ENCODE measurements at regions not wholly inside any gene's neighbourhood (a gene's known extent, or its start where the extent isn't known, plus 50 kb on each side); places are given as distances from the start of the nearest gene placed in this dataset.

GRCh38 chr13:73158851-73159250 lies 100.0 kb downstream of the KLF5 start:
- Histone ChIP-seq H3K36me3 (replicated peaks in 1 of 2; ENCODE audit: control insufficient read depth in 1 of 2, insufficient read depth in 2 of 2, low read length in 2 of 2) (no peaks in the 10 kb centered on the region), H3K27ac (ENCODE audit: low read depth in 1 of 2, low read length in 2 of 2) (no peak overlapping the region), H3K4me3 (replicated peaks in 1 of 3; ENCODE audit: low read depth in 2 of 3, low read length in 3 of 3) (no peak overlapping the region), H4K20me1 (ENCODE audit: insufficient read depth, low read length) (no peaks in the 10 kb centered on the region), H3K4me2 (replicated peaks; ENCODE audit: extremely low read depth, low read length, poor library complexity, severe bottlenecking) (no peak overlapping the region), H3K4me1 (ENCODE audit: control insufficient read depth in 1 of 2, insufficient read depth in 2 of 2, low read length in 2 of 2) (no peaks in the 10 kb centered on the region), H3K9ac (ENCODE audit: insufficient read depth, low read length, poor library complexity, severe bottlenecking) (no peak overlapping the region), H3K79me2 (ENCODE audit: insufficient read depth, low read length) (no peaks in the 10 kb centered on the region), H2AFZ (ENCODE audit: insufficient read depth, low read depth, low read length, poor library complexity, severe bottlenecking) (no peak overlapping the region), H3K9me3 (replicated peaks in 1 of 2; ENCODE audit: control insufficient read depth in 1 of 2, insufficient read depth in 1 of 2, low read length in 2 of 2) (no peaks in the 10 kb centered on the region), H3K27me3 (ENCODE audit: control insufficient read depth in 2 of 2, insufficient read depth in 2 of 2, low read length in 2 of 2) (no peaks in the 10 kb centered on the region)
- peaks cover 0 to 4% (median 2%) of the 10 kb centered on the region in 3 donors for H3K27me3 Mint-ChIP-seq (ENCODE audit: low read depth in 3 of 3)
- H3K4me1 Mint-ChIP-seq = no peaks in the 10 kb centered on the region
- no peak overlapping the region for H3K27ac Mint-ChIP-seq
- no peak for DNase-seq
- TF ChIP-seq CTCF (IDR thresholded peaks at IDR 0.05) = no peak
- H3K36me3 Mint-ChIP-seq = no peaks in the 10 kb centered on the region
- no peak overlapping the region for H3K4me3 Mint-ChIP-seq
- intact Hi-C loops (cut with micrococcal nuclease) = no loop called here
- H3K9me3 Mint-ChIP-seq = peaks cover 2 to 17% (median 9%) of the 10 kb centered on the region in 7 donors

- intact Hi-C loops (cut with micrococcal nuclease) = no loop called here
- no peaks in the 10 kb centered on the region for H3K36me3 Mint-ChIP-seq
- Histone ChIP-seq H3K4me2 (replicated peaks; ENCODE audit: extremely low read depth, low read length, poor library complexity, severe bottlenecking) (no peak overlapping the region), H4K20me1 (ENCODE audit: insufficient read depth, low read length) (no peaks in the 10 kb centered on the region), H3K36me3 (replicated peaks in 1 of 2; ENCODE audit: control insufficient read depth in 1 of 2, insufficient read depth in 2 of 2, low read length in 2 of 2) (no peaks in the 10 kb centered on the region), H3K4me3 (replicated peaks in 1 of 3; ENCODE audit: low read depth in 2 of 3, low read length in 3 of 3) (no peak overlapping the region), H2AFZ (ENCODE audit: insufficient read depth, low read depth, low read length, poor library complexity, severe bottlenecking) (no peak overlapping the region), H3K9me3 (replicated peaks in 1 of 2; ENCODE audit: control insufficient read depth in 1 of 2, insufficient read depth in 1 of 2, low read length in 2 of 2) (no peaks in the 10 kb centered on the region), H3K4me1 (ENCODE audit: control insufficient read depth in 1 of 2, insufficient read depth in 2 of 2, low read length in 2 of 2) (no peaks in the 10 kb centered on the region), H3K79me2 (ENCODE audit: insufficient read depth, low read length) (no peaks in the 10 kb centered on the region), H3K27ac (ENCODE audit: low read depth in 1 of 2, low read length in 2 of 2) (no peak overlapping the region), H3K27me3 (ENCODE audit: control insufficient read depth in 2 of 2, insufficient read depth in 2 of 2, low read length in 2 of 2) (no peaks in the 10 kb centered on the region), H3K9ac (ENCODE audit: insufficient read depth, low read length, poor library complexity, severe bottlenecking) (no peak overlapping the region)
- H3K9me3 Mint-ChIP-seq = peaks cover 2 to 16% (median 8%) of the 10 kb centered on the region in 7 donors
- no peak overlapping the region for H3K4me3 Mint-ChIP-seq
- DNase-seq = no peak
- no peak for TF ChIP-seq CTCF (IDR thresholded peaks at IDR 0.05)
- H3K4me1 Mint-ChIP-seq = no peaks in the 10 kb centered on the region
- peaks cover 0 to 2% (median 2%) of the 10 kb centered on the region in 3 donors for H3K27me3 Mint-ChIP-seq (ENCODE audit: low read depth in 3 of 3)
- WGBS (ENCODE audit: insufficient coverage) = 100% methylated on average over 1 of the region's 2 CpGs
- H3K27ac Mint-ChIP-seq = peak overlapping the region in 1 of 7 donors; percentile 54
Measured at GRCh38 chr13:73157031-73157430, 98.2 kb downstream of the KLF5 start.

Data from CD14-positive monocyte (primary cell).